Muscle of leg (tissue), 3 donors: ENCODE measurements at regions not wholly inside any gene's neighbourhood (a gene's known extent, or its start where the extent isn't known, plus 50 kb on each side); places are given as distances from the start of the nearest gene placed in this dataset.

Source experiments
- DNase-seq: peaks from one replicate; pipeline ENCODE4 v3.0.0; 2013
- H3K27ac ChIP-seq: one replicate; pipeline ENCODE4 v1.5.1; 2013; ENCODE audit warnings: mild to moderate bottlenecking, low read length, control low read depth
- H3K27me3 ChIP-seq: one replicate; pipeline ENCODE4 v1.6.1; 2013; ENCODE audit warnings: low read length; ENCODE audit not compliant: control insufficient read depth, insufficient read depth
- H3K36me3 ChIP-seq: one replicate; pipeline ENCODE4 v1.6.1; 2013; ENCODE audit warnings: low read length; ENCODE audit not compliant: control insufficient read depth, insufficient read depth
- H3K4me1 ChIP-seq: one replicate; pipeline ENCODE4 v1.6.1; 2013; ENCODE audit warnings: low read length; ENCODE audit not compliant: control insufficient read depth, insufficient read depth
- H3K4me3 ChIP-seq: one replicate; pipeline ENCODE4 v1.5.1; 2013; ENCODE audit warnings: low read length, control low read depth
- H3K9me3 ChIP-seq: replicated peaks from 2 replicates; pipeline ENCODE4 v1.6.1; 2013; ENCODE audit warnings: low read depth, low read length; ENCODE audit not compliant: control insufficient read depth
- WGBS: methylation state at CpG from one replicate; pipeline ENCODE4 v1.1.5; 2013; ENCODE audit warnings: missing lambda C conversion rate; ENCODE audit not compliant: insufficient coverage; 5-methylcytosine and 5-hydroxymethylcytosine counted together

- WGBS = 18% methylated on average over 1 of the region's 2 CpGs
- no peak for DNase-seq
- Histone ChIP-seq H3K27ac (no peak overlapping the region), H3K9me3 (no peaks in the 10 kb centered on the region), H3K4me3 (no peak overlapping the region), H3K27me3 (no peaks in the 10 kb centered on the region), H3K36me3 (no peaks in the 10 kb centered on the region), H3K4me1 (no peaks in the 10 kb centered on the region)
Observed at GRCh38 chr12:28059668-28060067, 87.1 kb upstream of the PTHLH start.

GRCh38 chr12:28060871-28061270, 88.3 kb upstream of the PTHLH start:
- Histone ChIP-seq H3K4me1 (no peaks in the 10 kb centered on the region), H3K27ac (no peak overlapping the region), H3K27me3 (no peaks in the 10 kb centered on the region), H3K4me3 (no peak overlapping the region), H3K9me3 (no peaks in the 10 kb centered on the region), H3K36me3 (no peaks in the 10 kb centered on the region)
- 87% methylated on average over 4 of the region's 6 CpGs for WGBS
- no peak for DNase-seq

- Histone ChIP-seq H3K9me3 (no peaks in the 10 kb centered on the region), H3K4me1 (no peaks in the 10 kb centered on the region), H3K27me3 (no peaks in the 10 kb centered on the region), H3K36me3 (no peaks in the 10 kb centered on the region), H3K4me3 (no peak overlapping the region), H3K27ac (no peak overlapping the region)
- no CpG with 5 or more reads among the region's 2 CpGs for WGBS
- DNase-seq = peak; percentile 53
Observed at GRCh38 chr12:28063355-28063880, 90.9 kb upstream of the PTHLH start.

- Histone ChIP-seq H3K4me3 (no peak overlapping the region), H3K27ac (no peak overlapping the region), H3K27me3 (no peaks in the 10 kb centered on the region), H3K36me3 (no peaks in the 10 kb centered on the region), H3K9me3 (no peaks in the 10 kb centered on the region), H3K4me1 (no peaks in the 10 kb centered on the region)
- no peak for DNase-seq
- no CpG with 5 or more reads among the region's 2 CpGs for WGBS
Observed at GRCh38 chr12:28065374-28065773, 92.8 kb upstream of the PTHLH start.

- 75% methylated on average over 1 of the region's 1 CpG for WGBS
- no peaks in the 10 kb centered on the region for H3K36me3 ChIP-seq
- no peak overlapping the region for H3K27ac ChIP-seq
- no peaks in the 10 kb centered on the region for H3K4me1 ChIP-seq
- H3K27me3 ChIP-seq = no peaks in the 10 kb centered on the region
- no peak overlapping the region for H3K4me3 ChIP-seq
- peak; percentile 41 for DNase-seq
- no peaks in the 10 kb centered on the region for H3K9me3 ChIP-seq
Observed at GRCh38 chr12:28065889-28066630, 93.5 kb upstream of the PTHLH start.

- H3K27ac ChIP-seq = no peak overlapping the region
- no peak overlapping the region for H3K4me3 ChIP-seq
- H3K9me3 ChIP-seq = no peaks in the 10 kb centered on the region
- WGBS = no CpG with 5 or more reads among the region's 1 CpG
- H3K4me1 ChIP-seq = no peaks in the 10 kb centered on the region
- no peak for DNase-seq
- H3K27me3 ChIP-seq = no peaks in the 10 kb centered on the region
- H3K36me3 ChIP-seq = no peaks in the 10 kb centered on the region
Observed at GRCh38 chr12:28066879-28067278, 94.3 kb upstream of the PTHLH start.

- no peak for DNase-seq
- no peak overlapping the region for H3K27ac ChIP-seq
- no peaks in the 10 kb centered on the region for H3K4me1 ChIP-seq
Observed at GRCh38 chr12:28068467-28068866, 95.9 kb upstream of the PTHLH start.

GRCh38 chr12:28079539-28079938, 107.0 kb upstream of the PTHLH start:
- Histone ChIP-seq H3K27me3 (no peaks in the 10 kb centered on the region), H3K4me3 (no peak overlapping the region), H3K36me3 (no peaks in the 10 kb centered on the region), H3K4me1 (no peaks in the 10 kb centered on the region), H3K27ac (no peak overlapping the region), H3K9me3 (peaks cover 2% of the 10 kb centered on the region)
- no peak for DNase-seq

More at GRCh38 chr12:28068467-28068866, 95.9 kb upstream of the PTHLH start:
- Histone ChIP-seq H3K27me3 (no peaks in the 10 kb centered on the region), H3K36me3 (no peaks in the 10 kb centered on the region), H3K9me3 (no peaks in the 10 kb centered on the region), H3K4me3 (no peak overlapping the region)

- no CpG with 5 or more reads among the region's 1 CpG for WGBS
Observed at GRCh38 chr12:28082096-28082495, 108.2 kb upstream of the CCDC91 start.

GRCh38 chr12:28083840-28084678, 106.2 kb upstream of the CCDC91 start:
- no peaks in the 10 kb centered on the region for H3K9me3 ChIP-seq
- H3K4me1 ChIP-seq = no peaks in the 10 kb centered on the region
- H3K27me3 ChIP-seq = no peaks in the 10 kb centered on the region
- no peak overlapping the region for H3K4me3 ChIP-seq
- WGBS = 14% methylated on average over 1 of the region's 7 CpGs
- H3K36me3 ChIP-seq = no peaks in the 10 kb centered on the region
- peak; percentile 41 for DNase-seq
- H3K27ac ChIP-seq = no peak overlapping the region

More at GRCh38 chr12:28082096-28082495, 108.2 kb upstream of the CCDC91 start:
- H3K9me3 ChIP-seq = no peaks in the 10 kb centered on the region
- no peaks in the 10 kb centered on the region for H3K36me3 ChIP-seq
- H3K27me3 ChIP-seq = no peaks in the 10 kb centered on the region
- no peaks in the 10 kb centered on the region for H3K4me1 ChIP-seq
- H3K27ac ChIP-seq = no peak overlapping the region
- no peak overlapping the region for H3K4me3 ChIP-seq
- no peak for DNase-seq
